ENCODE measurements at regions not wholly inside any gene's neighbourhood (a gene's known extent, or its start where the extent isn't known, plus 50 kb on each side); places are given as distances from the start of the nearest gene placed in this dataset.
"Not testable (repeated sequence)": the region's sequence is repeated elsewhere in the genome, so short reads cannot be mapped to it uniquely, and the experiment has no call there.

- no peak for TF ChIP-seq CTCF (IDR thresholded peaks at IDR 0.05; ENCODE audit: borderline replicate concordance, control extremely low read depth, extremely low read depth, insufficient read depth, missing control alignments)
- in situ Hi-C loops (cut with MboI; ENCODE audit: low sequenced_read_pairs, unreplicated experiment) = no loop called here
- DNase-seq (ENCODE audit: low spot score) = no peak
These were observed 65.2 kb upstream of the SGIP1 start for GRCh38 chr1:66468722-66469121.

- TF ChIP-seq CTCF (IDR thresholded peaks at IDR 0.05; ENCODE audit: borderline replicate concordance, control extremely low read depth, extremely low read depth, insufficient read depth, missing control alignments) = no peak
- DNase-seq (ENCODE audit: low spot score) = no peak
- in situ Hi-C loops (cut with MboI; ENCODE audit: low sequenced_read_pairs, unreplicated experiment) = no loop called here
These were observed 58.0 kb upstream of the SGIP1 start for GRCh38 chr1:66475940-66476339.

- no peak for DNase-seq (ENCODE audit: low spot score)
- in situ Hi-C loops (cut with MboI; ENCODE audit: low sequenced_read_pairs, unreplicated experiment) = no loop called here
- TF ChIP-seq CTCF (IDR thresholded peaks at IDR 0.05; ENCODE audit: borderline replicate concordance, control extremely low read depth, extremely low read depth, insufficient read depth, missing control alignments) = no peak
These were observed 57.2 kb upstream of the SGIP1 start for GRCh38 chr1:66476774-66477173.

- in situ Hi-C loops (cut with MboI; ENCODE audit: low sequenced_read_pairs, unreplicated experiment) = no loop called here
- DNase-seq (ENCODE audit: low spot score) = no peak
- TF ChIP-seq CTCF (IDR thresholded peaks at IDR 0.05; ENCODE audit: borderline replicate concordance, control extremely low read depth, extremely low read depth, insufficient read depth, missing control alignments) = no peak
These were observed 55.8 kb upstream of the SGIP1 start for GRCh38 chr1:66478116-66478515.

- in situ Hi-C loops (cut with MboI; ENCODE audit: low sequenced_read_pairs, unreplicated experiment) = no loop called here
- DNase-seq (ENCODE audit: low spot score) = no peak
- TF ChIP-seq CTCF (IDR thresholded peaks at IDR 0.05; ENCODE audit: borderline replicate concordance, control extremely low read depth, extremely low read depth, insufficient read depth, missing control alignments) = no peak
These were observed 53.8 kb upstream of the SGIP1 start for GRCh38 chr1:66480162-66480561.

- DNase-seq (ENCODE audit: low spot score); in situ Hi-C loops (cut with MboI; ENCODE audit: low sequenced_read_pairs, unreplicated experiment): not testable (repeated sequence)
These were observed 52.7 kb upstream of the SGIP1 start for GRCh38 chr1:66481215-66481614.
